DMS53 (cell line): ENCODE measurements at regions not wholly inside any gene's neighbourhood (a gene's known extent, or its start where the extent isn't known, plus 50 kb on each side); places are given as distances from the start of the nearest gene placed in this dataset.

Source experiments
- DNase-seq: peaks from one replicate; lab custom pipeline; 2025; lab: John Stamatoyannopoulos, UW

DNA sequence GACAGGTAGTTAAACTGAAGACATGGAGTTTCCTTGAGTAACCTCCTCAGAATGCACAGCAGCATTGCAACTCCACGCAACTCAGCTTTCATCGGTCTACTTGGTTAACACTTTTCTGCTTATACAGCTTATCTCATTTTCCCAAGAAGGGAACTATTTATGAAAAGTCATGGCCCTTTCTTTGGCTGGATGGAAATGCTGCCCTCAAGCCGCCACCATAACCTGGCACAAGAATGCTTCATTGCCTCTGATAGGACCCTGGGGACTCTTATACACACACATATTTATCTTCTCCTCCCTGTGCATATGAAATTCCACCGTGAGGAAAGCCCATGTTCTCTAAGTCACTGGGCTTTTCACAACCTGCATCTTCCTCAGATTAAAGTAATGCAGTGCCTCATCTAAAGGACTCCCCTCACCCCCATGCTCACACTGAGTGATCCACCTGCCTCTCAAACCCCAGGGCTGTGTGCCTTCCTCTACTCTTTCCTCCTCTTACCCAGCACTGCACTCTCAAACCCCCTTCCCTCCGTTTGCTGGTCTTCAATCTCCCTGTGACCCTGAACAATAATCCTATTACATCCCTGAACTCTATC, 192.0 kb upstream of the HNRNPA3 start:
- no peak for DNase-seq

DNA sequence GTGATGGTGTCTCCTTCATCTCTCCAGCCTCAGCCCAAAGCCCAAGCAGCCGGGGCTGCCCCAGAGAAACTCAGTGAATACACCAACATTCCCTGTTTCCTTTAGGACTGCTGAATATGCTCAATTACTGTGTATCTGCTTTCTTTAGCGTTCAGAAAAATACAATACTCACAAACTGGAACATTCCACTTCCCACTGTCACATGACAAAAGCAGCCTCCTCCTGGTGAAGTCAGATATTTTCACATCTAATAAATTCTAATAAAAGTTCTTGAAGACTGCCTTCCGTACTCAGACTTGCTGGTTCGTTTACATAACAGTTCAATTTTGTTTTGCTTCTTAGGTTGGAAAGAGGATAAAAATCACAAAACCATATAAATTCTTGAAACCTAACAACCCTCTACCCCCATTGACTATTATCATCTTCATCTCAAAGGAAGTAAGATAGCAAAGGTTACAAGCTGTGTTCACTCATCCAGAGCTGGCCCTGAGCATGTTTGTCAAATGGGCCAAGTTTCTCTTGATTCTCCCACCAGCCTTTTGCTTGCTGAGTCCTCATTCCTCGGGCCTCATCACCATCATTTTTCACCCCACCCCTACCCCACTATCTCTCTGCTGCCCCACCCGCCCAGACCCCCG, 190.8 kb upstream of the HNRNPA3 start:
- DNase-seq: no peak

DNA sequence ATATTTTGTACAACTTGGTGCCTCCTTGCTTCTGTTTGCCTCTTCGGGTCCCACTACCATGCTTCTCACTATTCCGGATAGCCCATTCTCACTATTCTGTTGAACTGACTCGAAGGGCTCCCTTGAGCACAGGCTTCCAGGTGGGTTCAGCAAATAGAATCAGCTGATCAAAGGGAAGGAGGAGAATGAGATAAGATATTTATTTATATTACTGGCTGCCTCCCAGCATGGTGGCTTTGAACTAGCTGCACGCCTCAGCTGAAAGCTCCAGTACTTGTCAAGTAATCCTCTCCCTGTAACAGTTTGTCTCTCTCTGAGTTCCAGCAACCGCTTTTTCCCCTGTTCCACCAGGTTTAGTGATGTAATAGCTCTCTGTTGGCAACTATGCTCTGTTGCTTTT, 187.8 kb upstream of the HNRNPA3 start:
- no peak for DNase-seq

DNA sequence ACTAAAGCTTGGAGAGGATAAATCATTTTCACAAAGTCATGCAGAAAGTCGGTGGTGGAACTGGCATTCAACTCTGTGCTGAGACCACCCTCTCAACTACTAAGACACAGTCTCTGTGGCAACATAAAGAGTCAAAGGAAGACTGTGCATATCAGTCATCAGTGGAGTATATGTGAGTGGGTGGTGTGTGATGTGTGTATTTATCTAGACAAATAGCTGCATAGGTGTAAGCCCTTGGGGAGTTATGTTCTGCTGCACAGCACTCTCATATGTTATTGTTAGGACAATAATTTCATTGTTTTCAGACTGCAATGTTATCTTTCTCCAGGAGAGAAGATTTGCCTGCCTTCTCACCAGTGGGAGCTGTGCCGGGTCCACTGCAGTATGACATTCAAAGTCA, 186.3 kb upstream of the HNRNPA3 start:
- no peak for DNase-seq

DNA sequence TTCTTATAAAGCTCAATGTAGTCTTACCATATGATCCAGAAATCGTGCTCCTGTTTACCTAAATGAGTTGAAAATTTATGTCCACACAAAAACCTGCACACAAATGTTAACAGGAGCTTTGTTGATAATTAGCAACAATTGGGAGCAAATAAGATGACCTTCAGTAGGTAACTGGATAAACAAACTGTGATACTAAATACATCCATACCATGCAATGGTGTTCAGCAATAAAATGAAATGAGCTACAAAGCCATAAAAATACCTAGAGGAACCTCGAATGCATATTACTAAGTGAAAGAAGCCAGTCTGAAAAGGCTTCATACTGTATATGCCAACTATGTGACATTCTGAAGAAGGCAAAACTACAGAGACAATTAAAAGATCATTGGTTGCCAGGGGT, 185.6 kb upstream of the HNRNPA3 start:
- DNase-seq: no peak

DNA sequence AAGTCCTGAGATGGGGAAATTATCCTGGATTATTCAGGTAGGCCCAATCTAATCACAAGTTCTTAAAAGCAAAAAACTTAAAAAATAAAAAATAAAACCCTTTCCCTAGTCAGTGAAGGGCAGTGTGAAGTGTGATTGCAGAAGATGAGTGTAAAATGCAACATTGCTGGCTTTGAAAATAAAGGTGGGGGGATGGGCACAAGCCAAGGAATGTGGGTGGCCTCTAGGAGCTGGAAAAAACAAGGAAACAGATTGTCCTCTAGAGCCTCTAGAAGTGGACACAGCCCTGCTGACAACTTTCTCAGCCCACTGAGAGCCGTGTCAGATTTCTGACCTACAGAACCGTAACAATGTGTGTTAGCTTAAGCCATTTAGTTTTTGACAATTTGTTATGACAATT, 184.3 kb upstream of the HNRNPA3 start:
- DNase-seq: no peak

DNA sequence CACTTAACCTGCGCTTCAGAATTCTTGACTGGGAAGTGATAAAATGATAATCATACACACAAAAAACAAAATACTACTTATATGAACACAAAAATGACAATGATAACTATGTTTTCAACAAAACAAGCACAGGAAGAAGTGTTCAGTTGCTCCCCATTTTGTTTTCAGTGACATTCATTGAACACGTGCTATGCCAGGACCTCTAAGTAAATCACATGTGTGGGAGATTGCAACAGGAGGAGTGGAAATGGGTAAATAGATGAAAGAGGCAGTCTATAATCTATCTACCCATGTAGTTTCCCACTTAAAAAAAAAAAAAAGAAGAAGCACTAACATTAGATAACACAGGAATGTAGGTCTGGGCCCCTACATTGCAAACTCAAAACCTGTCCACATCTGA, 183.5 kb upstream of the HNRNPA3 start:
- no peak for DNase-seq

DNA sequence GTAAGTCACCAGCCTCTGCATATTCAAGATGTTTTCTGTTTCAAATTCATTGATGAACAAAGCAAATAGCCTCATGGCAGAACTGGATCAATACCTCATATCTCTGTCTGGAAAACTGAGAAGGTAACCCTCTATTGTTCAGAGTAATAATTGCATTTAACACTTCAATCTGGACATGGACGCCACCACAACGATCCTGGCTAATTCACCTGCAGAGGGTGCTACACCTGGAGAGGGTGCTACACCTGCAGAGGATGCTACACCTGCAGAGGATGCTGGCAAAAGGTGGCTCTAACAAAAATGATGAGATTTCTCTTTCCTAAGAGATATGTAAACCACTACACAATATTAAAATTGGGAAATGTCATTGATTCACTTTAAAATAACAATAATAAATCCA, 183.1 kb upstream of the HNRNPA3 start:
- DNase-seq: peak; percentile 78

DNA sequence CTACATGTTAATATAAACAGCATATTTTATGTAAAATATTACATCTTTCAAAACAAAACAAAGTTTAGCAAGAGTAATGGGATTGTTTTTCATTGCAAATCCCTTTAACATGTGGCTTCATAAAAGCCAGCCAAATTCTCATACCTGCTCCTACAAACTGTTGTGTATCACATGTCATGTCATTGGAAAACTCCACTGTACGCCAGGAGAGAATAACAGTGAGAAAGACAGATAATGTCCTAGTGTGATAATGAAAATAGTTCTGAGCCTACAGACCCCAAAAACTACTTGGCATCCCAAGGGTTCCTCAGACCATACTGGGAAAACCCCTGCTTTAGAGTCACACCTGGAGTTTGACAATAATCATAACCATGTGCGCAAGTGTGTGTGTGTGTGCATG, 182.7 kb upstream of the HNRNPA3 start:
- no peak for DNase-seq

DNA sequence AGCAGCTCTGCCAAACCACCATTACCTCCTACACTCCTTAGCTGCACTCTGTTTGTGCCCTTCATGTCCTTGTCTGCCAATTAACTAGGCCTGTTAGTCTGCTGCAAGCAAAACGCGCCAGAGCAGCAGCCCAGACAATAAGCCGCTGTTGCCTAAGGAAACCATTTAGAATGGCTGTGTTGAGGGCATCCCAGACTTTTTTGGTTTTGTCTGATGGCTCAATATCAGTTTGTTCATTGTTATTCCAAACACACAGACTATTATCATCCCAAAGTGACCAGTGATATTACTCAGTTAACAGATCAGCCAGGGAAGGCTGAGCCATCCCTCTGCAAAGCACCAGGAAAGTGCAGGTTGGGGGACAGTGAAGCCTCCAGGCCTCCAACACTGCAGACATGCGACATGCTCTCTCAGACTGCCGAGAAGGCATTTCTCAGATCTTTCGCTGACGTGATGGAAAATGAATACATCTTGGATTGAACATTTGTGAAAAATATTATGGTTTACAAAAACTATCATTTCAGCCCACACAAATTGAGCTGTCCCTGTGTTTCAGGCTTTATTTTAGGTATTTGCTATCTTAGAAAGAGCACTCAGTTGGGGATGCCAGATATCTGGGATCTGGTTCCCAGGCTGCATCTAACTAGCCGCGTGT, 182.0 kb upstream of the HNRNPA3 start:
- no peak for DNase-seq

DNA sequence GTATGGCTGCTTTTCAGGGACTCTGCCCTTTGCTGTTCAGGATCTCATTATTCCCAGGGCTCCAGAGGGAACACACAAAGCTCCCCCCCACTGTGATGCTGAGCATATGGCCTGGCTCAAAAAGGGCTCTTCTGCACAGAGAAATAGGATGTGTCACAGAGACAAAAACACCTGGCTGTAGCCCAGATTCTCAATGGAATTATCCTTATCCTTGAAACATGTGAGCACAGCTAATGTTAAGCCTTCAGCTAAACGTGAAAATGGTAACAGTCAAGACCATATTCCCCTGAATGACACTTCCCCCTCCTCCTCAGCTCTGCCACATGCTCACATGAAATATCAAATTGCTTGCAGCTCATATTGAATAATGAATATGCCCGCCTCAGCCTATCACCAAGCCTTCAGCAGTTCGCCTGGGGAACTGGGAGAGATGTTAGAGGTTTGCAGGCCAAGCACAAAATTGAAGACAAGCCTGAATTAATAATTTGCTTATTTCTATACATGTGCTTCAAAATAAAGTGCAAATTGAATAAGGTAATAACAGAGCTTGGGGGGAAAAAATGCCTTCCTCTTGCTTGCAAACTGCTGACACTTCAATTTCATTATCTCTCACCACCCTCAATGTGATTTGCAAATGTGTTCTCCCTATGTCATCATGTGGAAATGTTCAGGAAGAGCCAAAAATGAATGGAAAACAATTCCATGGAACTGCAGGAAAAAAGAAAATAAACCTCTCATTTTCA, 181.0 kb upstream of the HNRNPA3 start:
- no peak for DNase-seq

DNA sequence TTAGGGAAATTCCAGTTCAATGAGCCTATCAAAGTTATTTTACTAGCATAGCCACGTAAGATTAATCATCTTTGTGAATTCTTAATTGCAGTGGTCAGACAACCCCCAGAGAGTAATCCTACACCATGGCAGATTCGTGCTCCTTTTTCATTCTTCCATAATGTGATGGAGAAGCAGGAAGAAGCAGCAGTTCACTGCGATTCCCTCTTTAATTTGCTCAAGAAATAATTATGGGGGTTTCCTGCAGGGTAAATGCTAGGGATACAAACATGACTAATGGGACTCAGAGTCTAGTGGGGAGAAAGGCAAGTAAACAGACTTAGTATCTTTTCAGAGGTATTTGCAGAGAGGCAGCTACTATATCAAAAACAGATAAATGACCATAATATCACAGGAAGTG, 175.8 kb upstream of the HNRNPA3 start:
- peak; percentile 68 for DNase-seq

DNA sequence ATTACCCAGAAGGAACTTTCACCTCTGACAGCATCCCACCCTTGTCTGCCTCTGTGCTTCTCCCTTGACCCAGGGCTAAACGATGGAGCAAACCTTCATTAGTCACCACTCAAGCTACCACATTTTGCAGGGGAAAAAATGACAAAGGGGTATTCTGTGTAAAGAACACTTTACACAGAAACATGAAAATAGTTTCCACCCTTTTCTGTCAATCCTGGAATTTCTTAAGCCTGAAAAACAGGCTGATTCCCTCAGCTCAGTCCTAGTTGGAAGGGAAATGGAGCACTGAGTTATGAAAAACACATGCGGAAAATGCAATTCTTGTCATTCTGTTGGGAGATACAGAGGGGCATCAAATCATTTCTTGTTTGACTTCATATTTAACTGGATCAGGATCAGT, 175.0 kb upstream of the HNRNPA3 start:
- DNase-seq: no peak

DNA sequence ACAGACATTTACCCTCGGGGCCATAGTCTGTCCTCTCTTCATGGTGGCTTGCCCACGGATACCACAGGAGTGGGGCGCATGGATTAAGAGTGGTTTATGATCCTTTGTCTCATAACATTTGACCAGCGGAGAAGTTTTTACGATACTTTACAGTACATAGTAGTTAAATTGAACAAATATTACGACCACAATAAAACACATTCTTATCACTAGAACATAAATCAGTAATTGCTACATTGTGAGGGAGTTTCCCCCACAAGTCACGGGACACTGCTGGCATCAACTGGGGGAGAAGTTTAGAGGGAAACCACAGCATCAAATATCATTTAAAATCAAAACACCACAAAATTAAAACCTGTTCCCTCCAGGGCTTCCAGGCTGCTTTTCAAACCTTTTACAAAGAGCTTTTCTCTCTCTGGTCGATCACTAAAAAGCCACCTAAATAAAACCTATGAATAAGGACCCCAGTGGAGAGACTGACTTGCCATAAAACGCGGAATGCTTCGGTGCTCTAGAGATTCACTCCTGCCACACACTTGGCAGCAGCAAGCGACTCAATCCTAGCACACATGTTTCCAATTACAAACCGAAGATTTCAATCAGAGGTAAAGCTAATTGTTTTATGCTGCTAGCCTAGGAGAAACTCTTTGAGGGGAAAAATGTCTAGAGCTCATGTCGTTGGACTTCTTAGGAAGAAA, 173.7 kb upstream of the HNRNPA3 start:
- no peak for DNase-seq

DNA sequence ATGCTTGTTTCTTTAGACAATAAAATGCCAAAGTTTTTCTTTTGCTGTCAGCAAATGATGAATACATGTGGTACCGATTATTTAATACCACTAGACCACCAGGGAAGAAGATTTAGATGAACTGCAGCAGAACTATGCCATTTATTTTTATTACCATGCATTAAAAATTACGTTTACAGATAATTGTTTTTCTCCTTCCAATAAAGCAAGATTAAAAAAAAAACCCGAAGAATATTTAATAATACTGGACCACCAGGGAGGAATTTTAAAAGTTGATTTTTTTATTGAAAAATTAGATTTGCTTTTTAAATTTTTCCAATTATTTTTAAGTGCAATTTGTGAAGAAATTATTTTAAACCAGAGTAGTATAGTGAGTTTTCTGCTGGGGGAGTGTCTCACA, 170.3 kb upstream of the HNRNPA3 start:
- DNase-seq: no peak

DNA sequence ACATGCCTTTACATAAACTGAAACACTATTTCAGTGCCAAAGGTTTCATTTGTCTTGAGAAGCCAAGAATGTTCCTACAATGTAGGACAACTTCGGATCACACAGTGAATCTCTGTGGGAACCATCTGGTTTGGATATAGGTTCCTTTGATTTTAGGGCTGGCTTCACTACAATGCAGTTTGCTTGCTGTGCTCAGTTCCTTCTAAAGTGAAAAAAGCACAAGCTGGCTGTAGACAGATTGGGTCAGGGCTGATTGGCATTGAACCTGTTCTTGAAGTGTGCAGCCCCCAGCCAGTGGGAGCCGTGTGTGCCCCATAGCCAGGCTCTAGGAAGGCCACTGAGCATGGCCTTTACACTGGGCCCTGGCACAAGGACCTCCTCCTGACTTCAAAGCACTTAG, 167.9 kb upstream of the HNRNPA3 start:
- no peak for DNase-seq

DNA sequence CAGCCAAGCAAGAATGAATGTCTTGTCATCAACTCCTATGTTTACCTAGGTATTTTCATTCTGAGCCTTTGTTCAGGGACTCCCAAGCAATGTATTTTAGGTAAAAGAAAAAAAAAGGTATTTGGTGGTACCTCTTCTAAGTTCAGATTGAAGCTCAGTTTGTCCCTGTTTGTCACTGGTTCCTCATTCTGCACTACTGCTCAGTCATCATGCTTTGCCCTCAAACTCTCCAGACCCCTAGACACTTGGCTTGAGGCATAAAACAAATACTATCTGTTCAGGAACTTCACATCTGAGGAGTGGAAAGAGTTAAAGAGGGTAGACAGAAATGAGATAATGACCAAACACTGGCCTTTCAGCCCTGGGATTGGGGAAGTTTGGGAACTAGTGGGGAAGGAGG, 163.6 kb upstream of the HNRNPA3 start:
- no peak for DNase-seq

DNA sequence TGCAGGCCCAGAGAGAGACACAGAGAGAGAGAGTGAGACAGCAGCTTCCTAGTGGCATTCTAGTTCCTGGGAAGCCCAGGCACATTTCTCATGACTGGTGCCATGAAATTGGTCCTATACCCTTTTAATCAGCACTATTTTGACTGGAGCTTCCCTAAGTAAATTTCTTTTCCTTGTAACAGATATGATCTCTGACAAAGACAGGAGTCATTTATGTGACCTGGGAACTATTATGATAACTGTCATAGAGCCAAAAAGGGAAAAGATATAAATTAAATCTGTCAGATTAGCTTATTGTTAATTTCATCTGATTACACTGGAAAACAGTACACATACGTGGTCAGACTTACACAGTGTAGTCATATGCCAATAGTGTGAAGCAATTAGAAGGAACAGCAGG, 161.3 kb upstream of the HNRNPA3 start:
- DNase-seq: no peak

DNA sequence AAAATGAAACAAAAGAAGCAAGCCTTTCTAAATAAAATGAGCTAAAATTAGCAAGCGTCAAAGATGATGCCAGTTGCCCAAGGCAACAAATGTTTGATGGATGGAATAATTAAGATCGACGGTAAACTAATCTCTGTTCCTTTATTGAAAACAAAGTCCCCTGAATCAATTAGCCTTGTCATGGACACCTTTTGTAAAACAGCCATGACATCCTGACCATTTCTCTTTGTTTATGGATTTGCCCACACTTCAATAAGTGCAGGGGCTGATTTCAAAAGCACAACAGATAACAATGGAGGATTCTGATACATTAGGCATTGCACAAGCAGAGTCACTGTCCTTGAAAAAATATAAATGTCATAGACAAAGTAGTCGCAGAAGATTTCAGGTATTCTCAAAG, 160.1 kb upstream of the HNRNPA3 start:
- DNase-seq: no peak

DNA sequence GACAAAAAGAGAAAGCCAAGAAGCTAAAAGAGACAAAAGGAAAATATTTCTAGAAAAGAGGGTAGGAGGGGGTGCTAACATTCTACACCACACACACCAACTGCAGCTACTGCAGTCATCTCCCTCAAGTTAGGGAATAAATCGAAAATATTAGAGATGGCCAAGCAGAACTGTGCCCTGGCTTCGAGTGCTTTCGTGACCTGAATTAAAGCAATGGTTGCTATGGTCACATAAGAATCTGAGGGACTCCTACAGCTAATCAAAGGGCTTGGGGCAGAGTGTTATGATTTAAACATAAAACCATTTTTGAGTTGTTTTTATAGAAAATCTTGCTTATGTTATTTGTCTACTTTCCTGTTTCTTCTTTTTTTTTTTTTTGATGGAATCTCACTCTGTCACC, 159.6 kb upstream of the HNRNPA3 start:
- no peak for DNase-seq

DNA sequence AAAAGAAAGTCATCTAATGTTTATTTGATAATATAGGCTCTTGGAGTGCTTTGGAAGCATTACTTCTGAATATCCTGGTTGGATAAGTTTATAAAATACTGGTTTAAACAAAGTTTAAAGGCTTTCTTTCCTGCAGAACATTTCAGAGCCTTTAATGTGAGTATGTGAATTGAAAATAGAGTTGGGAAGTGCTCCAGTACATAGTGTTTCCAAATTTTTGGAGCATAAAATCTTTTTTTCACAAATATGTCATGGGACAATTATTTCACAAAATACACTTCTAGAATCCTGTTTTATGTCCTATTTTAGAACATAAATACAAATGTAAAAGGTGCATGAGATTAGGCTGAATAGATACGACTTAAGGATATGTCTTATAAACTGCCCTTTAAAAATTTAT, 158.9 kb upstream of the HNRNPA3 start:
- DNase-seq: no peak

DNA sequence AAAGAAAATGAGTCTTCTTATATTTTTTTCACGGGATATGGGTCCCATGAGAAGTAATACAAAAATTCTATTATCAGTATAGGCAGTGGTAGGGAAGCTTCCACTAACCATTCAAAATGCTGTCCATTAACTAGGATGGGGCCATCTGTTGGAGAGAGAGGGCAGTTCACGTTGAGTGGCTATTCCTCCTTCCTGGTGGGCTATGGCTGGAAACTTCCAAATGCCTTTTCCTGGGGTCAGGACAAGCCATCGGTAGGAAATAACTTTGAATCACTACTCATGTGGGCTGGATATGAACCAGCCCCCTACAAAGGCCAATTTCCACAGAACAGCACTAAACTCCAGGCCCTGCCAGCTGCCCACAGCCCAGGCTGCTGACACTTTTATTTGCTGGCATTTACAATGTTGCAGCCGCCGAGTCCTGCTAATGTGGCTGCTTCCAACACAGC, 156.1 kb upstream of the HNRNPA3 start:
- peak; percentile 51 for DNase-seq
